Liver (tissue), 8 donors: ENCODE measurements at regions not wholly inside any gene's neighbourhood (a gene's known extent, or its start where the extent isn't known, plus 50 kb on each side); places are given as distances from the start of the nearest gene placed in this dataset.

Experiments
- DNase-seq: peaks from one replicate; pipeline ENCODE4 v3.0.0-alpha.2; 2017; ENCODE audit warnings: low spot score
- H3K27ac ChIP-seq, 2 donors: one replicate each; pipeline ENCODE4 v1.7.0; 2013; ENCODE audit warnings: inconsistent platforms in 2 of 2, low read length in 2 of 2, control low read depth in 1 of 2, low read depth in 1 of 2, mild to moderate bottlenecking in 1 of 2
- H3K27me3 ChIP-seq, 4 donors: one replicate each; pipeline versions ENCODE4 v1.6.1 to v1.7.0; 2013; ENCODE audit warnings: low read length in 3 of 4, inconsistent platforms in 1 of 4, mild to moderate bottlenecking in 1 of 4, moderate library complexity in 1 of 4; ENCODE audit not compliant: control insufficient read depth in 4 of 4, insufficient read depth in 4 of 4
- H3K36me3 ChIP-seq, 4 donors: one replicate each; pipeline versions ENCODE4 v1.6.1 to v1.7.0; 2013; ENCODE audit warnings: low read length in 3 of 4, mild to moderate bottlenecking in 3 of 4, low read depth in 1 of 4, moderate library complexity in 1 of 4; ENCODE audit not compliant: control insufficient read depth in 4 of 4, insufficient read depth in 3 of 4
- H3K4me1 ChIP-seq, 4 donors: one replicate each; pipeline versions ENCODE4 v1.6.1 to v1.7.0; 2013; ENCODE audit warnings: low read length in 3 of 4, mild to moderate bottlenecking in 3 of 4, moderate library complexity in 1 of 4; ENCODE audit not compliant: control insufficient read depth in 4 of 4, insufficient read depth in 4 of 4
- H3K4me3 ChIP-seq, 3 donors: one replicate each; pipeline versions ENCODE4 v1.6.1 to v1.7.0; 2013; ENCODE audit warnings: low read length in 3 of 3, control low read depth in 1 of 3, low read depth in 1 of 3, mild to moderate bottlenecking in 1 of 3
- H3K9ac ChIP-seq, 2 donors: one replicate each; pipeline ENCODE4 v1.7.0; 2013; ENCODE audit warnings: low read length in 2 of 2, mild to moderate bottlenecking in 2 of 2, moderate library complexity in 2 of 2, control low read depth in 1 of 2, low read depth in 1 of 2
- H3K9me3 ChIP-seq, 4 donors: one replicate each; pipeline versions ENCODE4 v1.6.1 to v1.7.0; 2013; ENCODE audit warnings: low read length in 3 of 4; ENCODE audit not compliant: control insufficient read depth in 4 of 4
- CTCF ChIP-seq: fragments of 150-350 bp; IDR thresholded peaks from 2 replicates; pipeline ENCODE4 v1.5.1; 2017; ENCODE audit warnings: improper control_type of control experiment, low read depth, low read length; ENCODE audit not compliant: missing input control
- EGR1 ChIP-seq, 2 donors: IDR thresholded peaks; 2 replicates each; pipeline ENCODE4 v1.6.1; 2016 to 2018; ENCODE audit warnings: antibody characterized with exemption in 2 of 2, low read depth in 2 of 2
- FOXA1 ChIP-seq: IDR thresholded peaks from 2 replicates; pipeline ENCODE4 v1.6.1; 2016; ENCODE audit warnings: antibody characterized with exemption
- FOXA2 ChIP-seq: IDR thresholded peaks from 2 replicates; pipeline ENCODE4 v1.6.1; 2016; ENCODE audit warnings: antibody characterized with exemption
- GABPA ChIP-seq, 2 donors: IDR thresholded peaks in 1 of 2; conservative IDR thresholded peaks in 1 of 2; 2 replicates each; pipeline ENCODE4 v1.6.1; 2016; ENCODE audit warnings: antibody characterized with exemption in 2 of 2, mild to moderate bottlenecking in 1 of 2, moderate library complexity in 1 of 2
- HNF4A ChIP-seq, 2 donors: conservative IDR thresholded peaks; 2 replicates each; pipeline ENCODE4 v1.6.1; 2016; ENCODE audit warnings: antibody characterized with exemption in 2 of 2, mild to moderate bottlenecking in 2 of 2
- HNF4G ChIP-seq: IDR thresholded peaks from 2 replicates; pipeline ENCODE4 v1.6.1; 2016; ENCODE audit warnings: antibody characterized with exemption
- JUND ChIP-seq, 2 donors: IDR thresholded peaks; 2 replicates each; pipeline ENCODE4 v1.6.1; 2016; ENCODE audit warnings: antibody characterized with exemption in 2 of 2
- NR2F2 ChIP-seq: IDR thresholded peaks from 2 replicates; pipeline ENCODE4 v1.6.1; 2016; ENCODE audit warnings: antibody characterized with exemption
- RAD21 ChIP-seq, 2 donors: IDR thresholded peaks; 2 replicates each; pipeline ENCODE4 v1.6.1; 2016; ENCODE audit warnings: antibody characterized with exemption in 2 of 2, mild to moderate bottlenecking in 2 of 2
- REST ChIP-seq: IDR thresholded peaks from 2 replicates; pipeline ENCODE4 v1.6.1; 2016; ENCODE audit warnings: antibody characterized with exemption, mild to moderate bottlenecking
- RXRA ChIP-seq, 2 donors: IDR thresholded peaks; 2 replicates each; pipeline ENCODE4 v1.6.1; 2017 to 2018; ENCODE audit warnings: antibody characterized with exemption in 2 of 2, mild to moderate bottlenecking in 1 of 2
- SP1 ChIP-seq: IDR thresholded peaks from 2 replicates; pipeline ENCODE4 v1.6.1; 2018; ENCODE audit warnings: antibody characterized with exemption, mild to moderate bottlenecking
- YY1 ChIP-seq: IDR thresholded peaks from 2 replicates; pipeline ENCODE4 v1.6.1; 2016; ENCODE audit warnings: antibody characterized with exemption, mild to moderate bottlenecking
- ZBTB33 ChIP-seq: IDR thresholded peaks from 2 replicates; pipeline ENCODE4 v1.6.1; 2016; ENCODE audit warnings: antibody characterized with exemption
- WGBS: extraction: QIAGEN DNeasy Blood & Tissue Kit; methylation state at CpG from one replicate; pipeline ENCODE4 v1.1.7; 2013; 5-methylcytosine and 5-hydroxymethylcytosine counted together
- TF ChIP-seq, protein P1 (sequence below): IDR thresholded peaks from 2 replicates; pipeline ENCODE4 v1.6.1; 2016; ENCODE audit warnings: antibody characterized with exemption
- TF ChIP-seq, protein P2 (sequence below): IDR thresholded peaks from 2 replicates; pipeline ENCODE4 v1.6.1; 2016; ENCODE audit warnings: antibody characterized with exemption
- donor health status: healthy.
- donor health status: healthy.
- donor health status: healthy.
- donor health status: healthy.
- donor health status: healthy.

GRCh38 chr1:192011525-192011924, 146.7 kb upstream of the RGS18 start:
- TF ChIP-seq, protein P1, sequence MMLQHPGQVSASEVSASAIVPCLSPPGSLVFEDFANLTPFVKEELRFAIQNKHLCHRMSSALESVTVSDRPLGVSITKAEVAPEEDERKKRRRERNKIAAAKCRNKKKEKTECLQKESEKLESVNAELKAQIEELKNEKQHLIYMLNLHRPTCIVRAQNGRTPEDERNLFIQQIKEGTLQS: no peak
- TF ChIP-seq REST (no peak), CTCF (no peak), NR2F2 (no peak), JUND (IDR thresholded peaks at IDR 0.05) (no peak), YY1 (no peak), RXRA (IDR thresholded peaks at IDR 0.05) (no peak), EGR1 (IDR thresholded peaks at IDR 0.05; ENCODE audit: low read depth in 2 of 2) (no peak), FOXA1 (no peak), HNF4G (no peak), HNF4A (conservative IDR thresholded peaks at IDR 0.05) (no peak), FOXA2 (no peak), GABPA (IDR thresholded peaks at IDR 0.05 in 1 of 2, conservative IDR thresholded peaks at IDR 0.05 in 1 of 2) (no peak), ZBTB33 (no peak), SP1 (no peak)
- TF ChIP-seq, protein P2, sequence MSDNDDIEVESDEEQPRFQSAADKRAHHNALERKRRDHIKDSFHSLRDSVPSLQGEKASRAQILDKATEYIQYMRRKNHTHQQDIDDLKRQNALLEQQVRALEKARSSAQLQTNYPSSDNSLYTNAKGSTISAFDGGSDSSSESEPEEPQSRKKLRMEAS: no peak
- DNase-seq: no peak
- WGBS: 89% methylated on average over 11 of the region's 11 CpGs
- Histone ChIP-seq H3K4me1 (no peaks in the 10 kb centered on the region), H3K27me3 (no peaks in the 10 kb centered on the region), H3K36me3 (no peaks in the 10 kb centered on the region), H3K9me3 (no peaks in the 10 kb centered on the region), H3K9ac (no peak overlapping the region), H3K4me3 (no peak overlapping the region), H3K27ac (no peak overlapping the region)

DNA sequence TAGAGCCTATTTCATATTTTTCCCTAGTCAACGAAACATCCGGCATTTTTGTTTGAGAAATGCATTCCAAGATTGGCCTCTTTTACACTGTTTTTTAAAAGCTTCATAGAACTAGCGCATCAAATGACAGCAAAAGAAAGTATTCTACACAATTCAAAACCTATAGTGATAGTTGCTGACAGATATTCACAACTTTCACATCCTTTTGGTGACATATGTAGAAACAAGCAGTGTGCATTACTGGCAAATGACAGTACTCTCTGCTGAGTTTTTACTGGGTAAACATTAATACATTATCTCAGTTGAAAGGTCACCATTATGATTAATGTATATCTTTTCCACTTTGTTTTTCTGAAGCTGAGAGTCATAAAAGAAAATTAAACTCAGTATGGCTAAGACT, 135.4 kb upstream of the RGS18 start:
- Histone ChIP-seq H3K4me1 (no peaks in the 10 kb centered on the region), H3K4me3 (no peak overlapping the region), H3K9ac (no peak overlapping the region), H3K27me3 (peaks cover 0 to 2% (median 0%) of the 10 kb centered on the region in 4 donors), H3K9me3 (peaks cover 0 to 4% (median 0%) of the 10 kb centered on the region in 4 donors), H3K36me3 (no peaks in the 10 kb centered on the region), H3K27ac (no peak overlapping the region)
- 81% methylated on average over 3 of the region's 3 CpGs for WGBS
- DNase-seq: no peak
- TF ChIP-seq EGR1 (IDR thresholded peaks at IDR 0.05; ENCODE audit: low read depth in 2 of 2) (no peak), RXRA (IDR thresholded peaks at IDR 0.05) (no peak), RAD21 (IDR thresholded peaks at IDR 0.05) (no peak), FOXA2 (no peak), CTCF (no peak), YY1 (no peak), JUND (IDR thresholded peaks at IDR 0.05) (no peak), SP1 (no peak), ZBTB33 (no peak)
- TF ChIP-seq, protein P2: no peak
